HAP-1 (cell line): ENCODE measurements at regions not wholly inside any gene's neighbourhood (a gene's known extent, or its start where the extent isn't known, plus 50 kb on each side); places are given as distances from the start of the nearest gene placed in this dataset.

Experiments used
- DNase-seq, 2 experiments: peaks; one replicate each; pipeline ENCODE4 v3.0.0-alpha.2; 2016 to 2020; ENCODE audit warnings: low spot score in 2 of 2
- H3K27me3 ChIP-seq: fragments of 250-450 bp; sonication (Bioruptor Pico); 2 replicates; pipeline ENCODE4 v1.5.1; 2020; ENCODE audit warnings: low read depth, mild to moderate bottlenecking, moderate library complexity
- H3K36me3 ChIP-seq: fragments of 250-450 bp; sonication (Bioruptor Pico); replicated peaks from 2 replicates; pipeline ENCODE4 v1.5.1; 2020; ENCODE audit warnings: mild to moderate bottlenecking
- H3K4me1 ChIP-seq: fragments of 250-450 bp; sonication (Bioruptor Pico); 2 replicates; pipeline ENCODE4 v1.5.1; 2020; ENCODE audit warnings: mild to moderate bottlenecking
- H3K4me3 ChIP-seq: fragments of 250-450 bp; sonication (Bioruptor Pico); 2 replicates; pipeline ENCODE4 v1.5.1; 2020; ENCODE audit warnings: mild to moderate bottlenecking, moderate library complexity
- H3K9me3 ChIP-seq: fragments of 250-450 bp; sonication (Bioruptor Pico); 2 replicates; pipeline ENCODE4 v1.5.1; 2020; ENCODE audit warnings: mild to moderate bottlenecking, moderate library complexity
- in situ Hi-C: fragments of 300-500 bp; cut with MboI; formaldehyde crosslinking; loops from 3 replicates; pipeline ENCODE4 v1.14.3; 2020; ENCODE audit warnings: low sequenced_read_pairs, inconsistent platforms, mixed read lengths

- Histone ChIP-seq H3K9me3 (no peaks in the 10 kb centered on the region), H3K4me3 (no peak overlapping the region), H3K4me1 (no peaks in the 10 kb centered on the region), H3K36me3 (no peaks in the 10 kb centered on the region), H3K27me3 (0 out of 2 replicates have a peak, but pooled peaks cover 3% of the 10 kb centered on the region)
- DNase-seq: no peak
- in situ Hi-C loops: no loop called here
These were observed 294.0 kb downstream of the ADGB start for GRCh38 chr6:146892613-146893401.

GRCh38 chr6:146893690-146894089, 294.9 kb downstream of the ADGB start:
- Histone ChIP-seq H3K9me3 (no peaks in the 10 kb centered on the region), H3K4me1 (no peaks in the 10 kb centered on the region), H3K27me3 (0 out of 2 replicates have a peak, but pooled peaks cover 3% of the 10 kb centered on the region), H3K4me3 (no peak overlapping the region), H3K36me3 (no peaks in the 10 kb centered on the region)
- in situ Hi-C loops: no loop called here
- no peak for DNase-seq

- in situ Hi-C loops: no loop called here
- Histone ChIP-seq H3K36me3 (no peaks in the 10 kb centered on the region), H3K27me3 (0 out of 2 replicates have a peak, but pooled peaks cover 3% of the 10 kb centered on the region), H3K9me3 (no peaks in the 10 kb centered on the region), H3K4me1 (no peaks in the 10 kb centered on the region), H3K4me3 (no peak overlapping the region)
- DNase-seq: no peak
These were observed 295.9 kb downstream of the ADGB start for GRCh38 chr6:146894624-146895023.

GRCh38 chr6:146895101-146895771, 296.5 kb downstream of the ADGB start:
- 0 out of 2 replicates have a peak, but pooled peaks cover 3% of the 10 kb centered on the region for H3K27me3 ChIP-seq

GRCh38 chr6:146895772-146896061, 296.9 kb downstream of the ADGB start:
- H3K36me3 ChIP-seq: no peaks in the 10 kb centered on the region
- 0 out of 2 replicates have a peak, but pooled peaks cover 3% of the 10 kb centered on the region for H3K27me3 ChIP-seq
- no peaks in the 10 kb centered on the region for H3K9me3 ChIP-seq
- H3K4me1 ChIP-seq: no peaks in the 10 kb centered on the region
- H3K4me3 ChIP-seq: no peak overlapping the region
- in situ Hi-C loops: no loop called here
- DNase-seq: no peak

More at GRCh38 chr6:146895101-146895771, 296.5 kb downstream of the ADGB start:
- in situ Hi-C loops: no loop called here
- Histone ChIP-seq H3K4me1 (no peaks in the 10 kb centered on the region), H3K36me3 (no peaks in the 10 kb centered on the region), H3K4me3 (no peak overlapping the region), H3K9me3 (no peaks in the 10 kb centered on the region)
- DNase-seq: no peak

GRCh38 chr6:146896062-146896813, 297.5 kb downstream of the ADGB start:
- H3K9me3 ChIP-seq: no peaks in the 10 kb centered on the region
- in situ Hi-C loops: no loop called here
- 0 out of 2 replicates have a peak, but pooled peaks cover 3% of the 10 kb centered on the region for H3K27me3 ChIP-seq
- H3K4me1 ChIP-seq: no peaks in the 10 kb centered on the region
- DNase-seq: no peak
- no peaks in the 10 kb centered on the region for H3K36me3 ChIP-seq
- H3K4me3 ChIP-seq: no peak overlapping the region

GRCh38 chr6:146896960-146897701, 298.4 kb downstream of the ADGB start:
- H3K4me3 ChIP-seq: no peak overlapping the region
- H3K27me3 ChIP-seq: 0 out of 2 replicates have a peak, but pooled peaks cover 3% of the 10 kb centered on the region
- H3K4me1 ChIP-seq: no peaks in the 10 kb centered on the region
- H3K9me3 ChIP-seq: no peaks in the 10 kb centered on the region
- no peaks in the 10 kb centered on the region for H3K36me3 ChIP-seq
- in situ Hi-C loops: no loop called here
- DNase-seq: no peak

GRCh38 chr6:146898069-146898887, 299.5 kb downstream of the ADGB start:
- in situ Hi-C loops: no loop called here
- no peaks in the 10 kb centered on the region for H3K4me1 ChIP-seq
- no peaks in the 10 kb centered on the region for H3K9me3 ChIP-seq
- no peak overlapping the region for H3K4me3 ChIP-seq
- no peak for DNase-seq
- no peaks in the 10 kb centered on the region for H3K36me3 ChIP-seq
- H3K27me3 ChIP-seq: 0 out of 2 replicates have a peak, but pooled peaks cover 3% of the 10 kb centered on the region

- no peak overlapping the region for H3K4me3 ChIP-seq
- DNase-seq: no peak
- H3K36me3 ChIP-seq: no peaks in the 10 kb centered on the region
- in situ Hi-C loops: no loop called here
- H3K9me3 ChIP-seq: no peaks in the 10 kb centered on the region
- 0 out of 2 replicates have a peak, but pooled peaks cover 3% of the 10 kb centered on the region for H3K27me3 ChIP-seq
- H3K4me1 ChIP-seq: no peaks in the 10 kb centered on the region
These were observed 300.1 kb downstream of the ADGB start for GRCh38 chr6:146898888-146899227.

- H3K36me3 ChIP-seq: no peaks in the 10 kb centered on the region
- no peak for DNase-seq
- no peak overlapping the region for H3K4me3 ChIP-seq
- H3K27me3 ChIP-seq: no peaks in the 10 kb centered on the region
- H3K4me1 ChIP-seq: no peaks in the 10 kb centered on the region
- in situ Hi-C loops: no loop called here
- no peaks in the 10 kb centered on the region for H3K9me3 ChIP-seq
These were observed 302.0 kb upstream of the STXBP5 start for GRCh38 chr6:146901940-146902816.

GRCh38 chr6:146902846-146903245, 301.4 kb upstream of the STXBP5 start:
- Histone ChIP-seq H3K9me3 (no peaks in the 10 kb centered on the region), H3K4me1 (no peaks in the 10 kb centered on the region), H3K4me3 (no peak overlapping the region), H3K36me3 (no peaks in the 10 kb centered on the region), H3K27me3 (no peaks in the 10 kb centered on the region)
- in situ Hi-C loops: no loop called here
- no peak for DNase-seq

- in situ Hi-C loops: no loop called here
- DNase-seq: no peak
These were observed 300.8 kb upstream of the STXBP5 start for GRCh38 chr6:146903451-146903850.

More at GRCh38 chr6:146903451-146903850, 300.8 kb upstream of the STXBP5 start:
- no peaks in the 10 kb centered on the region for H3K36me3 ChIP-seq
- H3K4me1 ChIP-seq: no peaks in the 10 kb centered on the region
- H3K4me3 ChIP-seq: no peak overlapping the region
- H3K27me3 ChIP-seq: no peaks in the 10 kb centered on the region
- no peaks in the 10 kb centered on the region for H3K9me3 ChIP-seq
